ENCODE measurements at regions not wholly inside any gene's neighbourhood (a gene's known extent, or its start where the extent isn't known, plus 50 kb on each side); places are given as distances from the start of the nearest gene placed in this dataset.

- Histone ChIP-seq H4K20me1 (replicated peaks; ENCODE audit: control insufficient read depth, extremely low read depth, insufficient read depth, low read length) (no peaks in the 10 kb centered on the region), H3K36me3 (ENCODE audit: control insufficient read depth in 2 of 2, extremely low read depth in 1 of 2, insufficient read depth in 2 of 2, low read length in 2 of 2) (no peaks in the 10 kb centered on the region), H3K4me2 (ENCODE audit: insufficient read depth, low read length) (no peak overlapping the region), H2AFZ (ENCODE audit: low read depth, low read length) (no peak overlapping the region), H3K27me3 (ENCODE audit: control insufficient read depth in 2 of 2, insufficient read depth in 2 of 2, low read length in 2 of 2) (no peaks in the 10 kb centered on the region), H3K27ac (ENCODE audit: insufficient read depth, low read depth, low read length) (no peak overlapping the region), H3K4me1 (ENCODE audit: control insufficient read depth, extremely low read depth, insufficient read depth, low read length) (no peaks in the 10 kb centered on the region), H3K9me3 (replicated peaks; ENCODE audit: control insufficient read depth, insufficient read depth, low read length) (no peaks in the 10 kb centered on the region), H3K9ac (replicated peaks; ENCODE audit: extremely low read depth, insufficient read depth, low read length) (no peak overlapping the region), H3K4me3 (replicated peaks in 1 of 3; ENCODE audit: insufficient read depth in 1 of 3, low read depth in 1 of 3, low read length in 3 of 3) (no peak overlapping the region), H3K79me2 (ENCODE audit: control insufficient read depth, insufficient read depth, low read length) (no peaks in the 10 kb centered on the region), H3K9me1 (replicated peaks; ENCODE audit: control insufficient read depth, extremely low read depth, insufficient read depth, low read length) (no peaks in the 10 kb centered on the region)
- ChIA-PET POLR2A (no interaction called here), CTCF (interaction anchor here (1.5 to 2.9 kb wide), 3 partner anchors 10 to 20 kb away, joined by 4 to 10 read pairs (median 4); no protein-coding TSS in a partner anchor)
- dilution Hi-C loops (cut with MboI; ENCODE audit: extremely low pct_ligation_motif_present, low sequenced_read_pairs): no loop called here
- no peak for TF ChIP-seq EZH2 (IDR thresholded peaks at IDR 0.05; ENCODE audit: borderline replicate concordance, low read depth, low read length, severe bottlenecking)
- no peak for TF ChIP-seq FOS (IDR thresholded peaks at IDR 0.05; ENCODE audit: borderline replicate concordance, insufficient read depth, low read length)
- TF ChIP-seq CTCF (IDR thresholded peaks at IDR 0.05; ENCODE audit: extremely low read depth in 1 of 2, insufficient read depth in 1 of 2, low read depth in 1 of 2, low read length in 2 of 2): no peak
- no peak for TF ChIP-seq POLR2A (IDR thresholded peaks at IDR 0.05; ENCODE audit: low read depth, low read length)
- no peak for TF ChIP-seq POLR2AphosphoS5 (IDR thresholded peaks at IDR 0.05; ENCODE audit: insufficient read depth, low read depth, low read length)
- TF ChIP-seq GATA2 (IDR thresholded peaks at IDR 0.05; ENCODE audit: insufficient read depth, insufficient read length, low read depth, low read length): no peak
- no peak for TF ChIP-seq JUN (IDR thresholded peaks at IDR 0.05; ENCODE audit: borderline replicate concordance, insufficient read depth, insufficient read length, low read depth)
- TF ChIP-seq MAX (IDR thresholded peaks at IDR 0.05; ENCODE audit: insufficient read depth, insufficient read length): no peak
- no peak for TF ChIP-seq MYC (IDR thresholded peaks at IDR 0.05; ENCODE audit: low read depth, low read length)
- intact Hi-C loops (cut with micrococcal nuclease): no loop called here
- DNase-seq (ENCODE audit: low read depth, low spot score) (no peak), FAIRE-seq (no peak)
- no TSS peak for BruUV-seq (replicated peaks)
Measured at GRCh38 chr2:151030663-151031230, 230.9 kb downstream of the RBM43 start.

All from endothelial cell of umbilical vein (primary cell).